OCI-LY1 (cell line): ENCODE measurements at regions not wholly inside any gene's neighbourhood (a gene's known extent, or its start where the extent isn't known, plus 50 kb on each side); places are given as distances from the start of the nearest gene placed in this dataset.

Source experiments
- H2AFZ ChIP-seq: fragments of 200-600 bp; sonication (generic), shearing (Covaris generic); 2 replicates; pipeline ENCODE4 v1.6.0; 2014; ENCODE audit warnings: antibody characterized with exemption, mild to moderate bottlenecking, low read length
- H3F3A ChIP-seq: fragments of 200-600 bp; sonication (generic), shearing (Covaris generic); 2 replicates; pipeline ENCODE4 v1.6.0; 2014; ENCODE audit warnings: mild to moderate bottlenecking, antibody characterized with exemption, low read length, moderate library complexity; ENCODE audit not compliant: insufficient read depth
- H3K27ac ChIP-seq: fragments of 200-600 bp; sonication (generic); 2 replicates; pipeline ENCODE4 v1.5.1; 2014; ENCODE audit warnings: low read length, mixed run types, mild to moderate bottlenecking, low read depth; ENCODE audit not compliant: poor library complexity, severe bottlenecking
- H3K27me3 ChIP-seq: fragments of 200-600 bp; sonication (generic); 2 replicates; pipeline ENCODE4 v1.6.0; 2014; ENCODE audit warnings: antibody characterized with exemption, mild to moderate bottlenecking, low read length, moderate library complexity; ENCODE audit not compliant: insufficient read depth
- H3K36me3 ChIP-seq: fragments of 200-600 bp; sonication (generic); 2 replicates; pipeline ENCODE4 v1.6.1; 2014; ENCODE audit warnings: mild to moderate bottlenecking, antibody characterized with exemption, low read length, moderate library complexity, mixed read lengths; ENCODE audit not compliant: insufficient read depth
- H3K4me1 ChIP-seq: fragments of 200-600 bp; sonication (generic); 2 replicates; pipeline ENCODE4 v1.5.1; 2014; ENCODE audit warnings: mild to moderate bottlenecking, low read length, moderate library complexity; ENCODE audit not compliant: insufficient read depth, severe bottlenecking
- H3K4me2 ChIP-seq: fragments of 200-600 bp; sonication (generic), shearing (Covaris generic); 2 replicates; pipeline ENCODE4 v1.6.1; 2014; ENCODE audit warnings: low read length
- H3K4me3 ChIP-seq: fragments of 200-600 bp; sonication (generic); 2 replicates; pipeline ENCODE4 v1.5.1; 2014; ENCODE audit warnings: low read length, low read depth, mild to moderate bottlenecking, mixed read lengths; ENCODE audit not compliant: poor library complexity, severe bottlenecking
- H3K79me2 ChIP-seq: fragments of 200-600 bp; shearing (Covaris generic); 2 replicates; pipeline ENCODE4 v1.6.1; 2016; ENCODE audit warnings: mixed run types, low read length, mixed read lengths; ENCODE audit not compliant: insufficient read depth
- H3K9ac ChIP-seq: fragments of 200-600 bp; sonication (generic), shearing (Covaris generic); 2 replicates; pipeline ENCODE4 v1.6.1; 2014; ENCODE audit warnings: mild to moderate bottlenecking, low read length, mixed read lengths
- H3K9me2 ChIP-seq: fragments of 200-600 bp; sonication (generic), shearing (Covaris generic); 2 replicates; pipeline ENCODE4 v1.6.1; 2014; ENCODE audit warnings: low read depth, mild to moderate bottlenecking, low read length, mixed read lengths
- H3K9me3 ChIP-seq: fragments of 200-600 bp; shearing (Covaris generic); 2 replicates; pipeline ENCODE4 v1.6.1; 2014; ENCODE audit warnings: low read length, mixed read lengths
- H4K20me1 ChIP-seq: fragments of 200-600 bp; sonication (generic), shearing (Covaris generic); 2 replicates; pipeline ENCODE4 v1.6.0; 2016; ENCODE audit warnings: mild to moderate bottlenecking, low read length; ENCODE audit not compliant: insufficient read depth
- EZH2 ChIP-seq: fragments of 200-600 bp; sonication (generic), shearing (Covaris generic); IDR thresholded peaks from 2 replicates; pipeline ENCODE4 v1.8.0; 2017; ENCODE audit warnings: borderline replicate concordance, mixed run types, mild to moderate bottlenecking, antibody characterized with exemption, low read length, moderate library complexity, mixed read lengths
- TF ChIP-seq, protein P1 (sequence below): fragments of 200-600 bp; sonication (generic), shearing (Covaris generic); IDR thresholded peaks from 2 replicates; pipeline ENCODE4 v1.5.1; 2017; ENCODE audit warnings: mild to moderate bottlenecking, antibody characterized with exemption, low read length, moderate library complexity, mixed read lengths

DNA sequence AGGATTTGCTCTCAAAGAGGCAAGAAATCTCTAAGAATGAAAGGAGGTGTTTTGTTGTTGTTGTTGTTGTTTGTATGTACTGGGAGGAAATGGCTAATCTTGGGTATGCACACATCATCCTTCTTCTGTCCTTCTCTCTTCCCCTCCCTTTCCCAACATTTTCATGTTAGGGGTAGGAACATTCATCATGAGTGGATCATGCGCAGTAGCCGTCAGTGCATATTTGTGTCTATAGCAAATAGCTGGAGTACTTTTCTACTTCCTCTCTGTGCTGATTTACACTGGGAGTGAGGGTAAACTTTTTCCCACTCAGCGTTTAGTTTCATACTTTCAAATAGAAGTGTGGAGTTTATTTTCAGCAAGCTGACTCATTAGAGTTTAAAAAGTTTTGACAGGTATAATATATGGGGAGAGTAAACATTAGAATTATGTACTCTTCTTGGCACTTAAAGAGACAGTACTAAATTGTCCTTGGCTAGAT, 80.5 kb upstream of the PRKG1 start:
- H4K20me1 ChIP-seq: no peaks in the 10 kb centered on the region
- H3K9me3 ChIP-seq: no peaks in the 10 kb centered on the region
- TF ChIP-seq, protein P1, sequence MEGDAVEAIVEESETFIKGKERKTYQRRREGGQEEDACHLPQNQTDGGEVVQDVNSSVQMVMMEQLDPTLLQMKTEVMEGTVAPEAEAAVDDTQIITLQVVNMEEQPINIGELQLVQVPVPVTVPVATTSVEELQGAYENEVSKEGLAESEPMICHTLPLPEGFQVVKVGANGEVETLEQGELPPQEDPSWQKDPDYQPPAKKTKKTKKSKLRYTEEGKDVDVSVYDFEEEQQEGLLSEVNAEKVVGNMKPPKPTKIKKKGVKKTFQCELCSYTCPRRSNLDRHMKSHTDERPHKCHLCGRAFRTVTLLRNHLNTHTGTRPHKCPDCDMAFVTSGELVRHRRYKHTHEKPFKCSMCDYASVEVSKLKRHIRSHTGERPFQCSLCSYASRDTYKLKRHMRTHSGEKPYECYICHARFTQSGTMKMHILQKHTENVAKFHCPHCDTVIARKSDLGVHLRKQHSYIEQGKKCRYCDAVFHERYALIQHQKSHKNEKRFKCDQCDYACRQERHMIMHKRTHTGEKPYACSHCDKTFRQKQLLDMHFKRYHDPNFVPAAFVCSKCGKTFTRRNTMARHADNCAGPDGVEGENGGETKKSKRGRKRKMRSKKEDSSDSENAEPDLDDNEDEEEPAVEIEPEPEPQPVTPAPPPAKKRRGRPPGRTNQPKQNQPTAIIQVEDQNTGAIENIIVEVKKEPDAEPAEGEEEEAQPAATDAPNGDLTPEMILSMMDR: no peak
- no peak for TF ChIP-seq EZH2
- H3K36me3 ChIP-seq: no peaks in the 10 kb centered on the region
- H3F3A ChIP-seq: no peaks in the 10 kb centered on the region
- H3K4me3 ChIP-seq: no peak overlapping the region
- H3K4me2 ChIP-seq: no peak overlapping the region
- H3K27me3 ChIP-seq: no peaks in the 10 kb centered on the region
- H3K79me2 ChIP-seq: no peaks in the 10 kb centered on the region
- no peak overlapping the region for H3K9ac ChIP-seq
- H3K4me1 ChIP-seq: no peaks in the 10 kb centered on the region
- no peak overlapping the region for H2AFZ ChIP-seq
- H3K9me2 ChIP-seq: no peaks in the 10 kb centered on the region
- H3K27ac ChIP-seq: no peak overlapping the region

DNA sequence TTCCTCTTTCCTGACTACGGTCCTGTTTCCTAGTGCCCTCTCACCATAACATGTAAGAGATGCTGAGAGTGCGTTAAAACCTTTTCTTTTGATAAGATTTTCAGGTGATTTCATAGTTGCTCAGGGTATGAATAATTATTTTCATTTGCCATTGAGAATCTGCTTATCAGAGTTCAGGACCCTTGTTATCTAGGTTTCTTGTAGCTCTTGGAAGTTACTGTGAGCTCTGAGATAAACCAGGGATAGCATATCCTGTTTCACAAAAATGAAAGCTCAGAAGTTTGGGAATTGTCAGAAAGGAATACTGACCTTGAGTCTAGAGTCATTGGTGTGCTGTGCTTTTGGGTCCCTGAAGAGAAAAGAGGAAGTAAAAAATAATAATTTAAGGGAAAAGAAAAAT, 76.8 kb upstream of the PRKG1 start:
- Histone ChIP-seq H3K9ac (no peak overlapping the region), H3K27ac (no peak overlapping the region), H3F3A (no peaks in the 10 kb centered on the region), H2AFZ (no peak overlapping the region), H3K4me3 (no peak overlapping the region), H3K9me3 (no peaks in the 10 kb centered on the region), H3K4me1 (no peaks in the 10 kb centered on the region), H3K9me2 (no peaks in the 10 kb centered on the region), H3K36me3 (no peaks in the 10 kb centered on the region), H4K20me1 (no peaks in the 10 kb centered on the region), H3K4me2 (no peak overlapping the region), H3K27me3 (no peaks in the 10 kb centered on the region), H3K79me2 (no peaks in the 10 kb centered on the region)
- no peak for TF ChIP-seq EZH2

GRCh38 chr10:50999163-50999562, 75.1 kb upstream of the PRKG1 start:
- H3K36me3 ChIP-seq: no peaks in the 10 kb centered on the region
- H3K9ac ChIP-seq: no peak overlapping the region
- H2AFZ ChIP-seq: no peak overlapping the region
- H4K20me1 ChIP-seq: no peaks in the 10 kb centered on the region
- TF ChIP-seq, protein P1: no peak
- TF ChIP-seq EZH2: no peak
- H3F3A ChIP-seq: no peaks in the 10 kb centered on the region
- no peaks in the 10 kb centered on the region for H3K79me2 ChIP-seq
- H3K9me2 ChIP-seq: no peaks in the 10 kb centered on the region
- H3K4me2 ChIP-seq: no peak overlapping the region
- H3K27me3 ChIP-seq: no peaks in the 10 kb centered on the region
- H3K27ac ChIP-seq: no peak overlapping the region
- H3K4me1 ChIP-seq: no peaks in the 10 kb centered on the region
- no peak overlapping the region for H3K4me3 ChIP-seq
- H3K9me3 ChIP-seq: no peaks in the 10 kb centered on the region

GRCh38 chr10:51000164-51000563, 74.1 kb upstream of the PRKG1 start:
- Histone ChIP-seq H3K27me3 (no peaks in the 10 kb centered on the region), H3K27ac (no peak overlapping the region), H3K9me3 (no peaks in the 10 kb centered on the region), H3K9me2 (no peaks in the 10 kb centered on the region), H3K4me1 (no peaks in the 10 kb centered on the region), H3K4me3 (no peak overlapping the region), H2AFZ (no peak overlapping the region), H3K36me3 (no peaks in the 10 kb centered on the region), H3F3A (no peaks in the 10 kb centered on the region), H3K9ac (no peak overlapping the region), H4K20me1 (no peaks in the 10 kb centered on the region), H3K4me2 (no peak overlapping the region), H3K79me2 (no peaks in the 10 kb centered on the region)
- no peak for TF ChIP-seq EZH2
- TF ChIP-seq, protein P1: no peak
